ENCODE measurements at regions not wholly inside any gene's neighbourhood (a gene's known extent, or its start where the extent isn't known, plus 50 kb on each side); places are given as distances from the start of the nearest gene placed in this dataset.

- no peak overlapping the region for H3K4me3 ChIP-seq (ENCODE audit: low read length)
- TF ChIP-seq CTCF (conservative IDR thresholded peaks at IDR 0.05; ENCODE audit: low read length): no peak
- no peak for DNase-seq (ENCODE audit: low read depth)
These were observed 105.6 kb upstream of the NECTIN3 start for GRCh38 chr3:110965976-110966375.

GRCh38 chr3:110966966-110967663 is 104.5 kb upstream of the NECTIN3 start:
- no peak for TF ChIP-seq CTCF (conservative IDR thresholded peaks at IDR 0.05; ENCODE audit: low read length)
- no peak for DNase-seq (ENCODE audit: low read depth)
- no peak overlapping the region for H3K4me3 ChIP-seq (ENCODE audit: low read length)

GRCh38 chr3:110968076-110968475 is 103.5 kb upstream of the NECTIN3 start:
- H3K4me3 ChIP-seq (ENCODE audit: low read length): no peak overlapping the region
- DNase-seq (ENCODE audit: low read depth): no peak
- no peak for TF ChIP-seq CTCF (conservative IDR thresholded peaks at IDR 0.05; ENCODE audit: low read length)

GRCh38 chr3:110969229-110970211 is 102.1 kb upstream of the NECTIN3 start:
- H3K4me3 ChIP-seq (ENCODE audit: low read length): no peak overlapping the region
- TF ChIP-seq CTCF (conservative IDR thresholded peaks at IDR 0.05; ENCODE audit: low read length): no peak
- no peak for DNase-seq (ENCODE audit: low read depth)

GRCh38 chr3:110971010-110971601 is 100.5 kb upstream of the NECTIN3 start:
- H3K4me3 ChIP-seq (ENCODE audit: low read length): no peak overlapping the region
- no peak for TF ChIP-seq CTCF (conservative IDR thresholded peaks at IDR 0.05; ENCODE audit: low read length)
- no peak for DNase-seq (ENCODE audit: low read depth)

GRCh38 chr3:110973263-110973895 is 98.2 kb upstream of the NECTIN3 start:
- no peak overlapping the region for H3K4me3 ChIP-seq (ENCODE audit: low read length)
- no peak for DNase-seq (ENCODE audit: low read depth)
- TF ChIP-seq CTCF (conservative IDR thresholded peaks at IDR 0.05; ENCODE audit: low read length): no peak
